HepG2 (cell line): ENCODE measurements at regions not wholly inside any gene's neighbourhood (a gene's known extent, or its start where the extent isn't known, plus 50 kb on each side); places are given as distances from the start of the nearest gene placed in this dataset.

Experiments used
- ATAC-seq: fragments of 200-7000 bp; cut with Tn5 transposase; 3 replicates; pipeline ENCODE4 v1.9.1; 2020; ENCODE audit warnings: mild to moderate bottlenecking, moderate library complexity
- BruUV-seq: library from RNA; stranded (reverse); fragments of 400-500 nt; replicated peaks from 2 replicates; lab custom pipeline; 2021; lab: Mats Ljungman, UMichigan
- CTCF ChIA-PET: fragments of 300-600 bp; formaldehyde crosslinking; extraction: SDS; loops from one replicate; lab custom pipeline; 2021; ENCODE audit warnings: low total read pairs, inconsistent platforms, low intra/inter-chr PET ratio; lab: Yijun Ruan, JAX
- POLR2A ChIA-PET: fragments of 350-600 bp; sonication (Branson Sonifier 250); formaldehyde crosslinking; loops from one replicate; lab custom pipeline; 2020; ENCODE audit warnings: antibody characterized with exemption, inconsistent platforms; lab: Yijun Ruan, JAX
- DNase-seq: peaks from one replicate; pipeline ENCODE4 v3.0.0-alpha.2; 2015; ENCODE audit warnings: low spot score
- FAIRE-seq: peaks from 3 replicates; lab custom pipeline; 2011; peaks lifted over from hg19 to GRCh38; lab: Jason Lieb, UNC
- H2AFZ ChIP-seq: one replicate; pipeline ENCODE4 v1.6.1; 2011; ENCODE audit warnings: low read length, inconsistent platforms
- H3K27ac ChIP-seq: fragments of 300-600 bp; 3 replicates; pipeline ENCODE4 v1.8.0; 2011; ENCODE audit warnings: mixed run types, mild to moderate bottlenecking, mixed read lengths, low read length, inconsistent platforms; ENCODE audit not compliant: insufficient read depth; ENCODE audit errors: extremely low read length
- H3K27me3 ChIP-seq, 2 experiments: fragments of 200-600 bp in 1 of 2; 2 replicates in 1 of 2; 3 replicates in 1 of 2; pipeline versions ENCODE4 v1.6.0 to v1.8.0; 2011; ENCODE audit warnings: low read length in 2 of 2, mild to moderate bottlenecking in 2 of 2, moderate library complexity in 2 of 2, inconsistent platforms in 1 of 2; ENCODE audit not compliant: insufficient read depth in 2 of 2, control insufficient read depth in 1 of 2
- H3K36me3 ChIP-seq, 2 experiments: fragments of 200-600 bp in 1 of 2; replicated peaks in 1 of 2; 2 replicates in 1 of 2; 3 replicates in 1 of 2; pipeline versions ENCODE4 v1.5.1 to v1.8.0; 2011; ENCODE audit warnings: low read length in 2 of 2, inconsistent platforms in 1 of 2; ENCODE audit not compliant: insufficient read depth in 2 of 2, control insufficient read depth in 1 of 2
- H3K4me1 ChIP-seq: 2 replicates; pipeline ENCODE4 v1.5.1; 2012; ENCODE audit warnings: low read length, inconsistent platforms; ENCODE audit not compliant: insufficient read depth
- H3K4me2 ChIP-seq: 2 replicates; pipeline ENCODE4 v1.6.0; 2011; ENCODE audit warnings: low read depth, low read length, inconsistent platforms
- H3K4me3 ChIP-seq, 3 experiments: fragments of 200-600 bp in 1 of 3; sonication (generic), shearing (Covaris generic) in 1 of 3; replicated peaks in 1 of 3; 2 replicates each; pipeline ENCODE4 v1.5.1; 2011 to 2016; ENCODE audit warnings: low read length in 3 of 3, inconsistent platforms in 2 of 3, low read depth in 2 of 3, mild to moderate bottlenecking in 2 of 3, control low read depth in 1 of 3, mixed read lengths in 1 of 3; ENCODE audit not compliant: insufficient read depth in 1 of 3
- H3K79me2 ChIP-seq: one replicate; pipeline ENCODE4 v1.6.1; 2011; ENCODE audit warnings: low read length, inconsistent platforms; ENCODE audit not compliant: insufficient read depth
- H3K9ac ChIP-seq: 2 replicates; pipeline ENCODE4 v1.6.0; 2011; ENCODE audit warnings: mild to moderate bottlenecking, low read depth, low read length, inconsistent platforms; ENCODE audit not compliant: insufficient read depth
- H3K9me3 ChIP-seq: 2 replicates; pipeline ENCODE4 v1.5.1; 2012; ENCODE audit warnings: mild to moderate bottlenecking, low read length
- H4K20me1 ChIP-seq: 2 replicates; pipeline ENCODE4 v1.6.0; 2011; ENCODE audit warnings: inconsistent platforms, mild to moderate bottlenecking, low read length, moderate library complexity; ENCODE audit not compliant: insufficient read depth
- FOXK2 ChIP-seq: fragments of 450-650 bp; IDR thresholded peaks from 2 replicates; pipeline ENCODE4 v1.6.1; 2016
- HNF4A ChIP-seq: sonication (generic); formaldehyde crosslinking; IDR thresholded peaks from 2 replicates; pipeline ENCODE4 v1.4.0; 2020; ENCODE audit warnings: missing genetic modification reagents
- RXRB ChIP-seq: IDR thresholded peaks from 2 replicates; pipeline ENCODE4 v1.6.1; 2016; ENCODE audit warnings: borderline replicate concordance, missing genetic modification reagents, missing compliant biosample characterization
- ZNF382 ChIP-seq: sonication (generic); formaldehyde crosslinking; IDR thresholded peaks from 2 replicates; pipeline ENCODE4 v1.5.0; 2020; ENCODE audit warnings: missing genetic modification reagents, mild to moderate bottlenecking, borderline replicate concordance
- ZNF383 ChIP-seq: sonication (generic); formaldehyde crosslinking; IDR thresholded peaks from 2 replicates; pipeline ENCODE4 v1.4.0; 2020; ENCODE audit warnings: missing genetic modification reagents, mild to moderate bottlenecking, borderline replicate concordance
- WGBS: methylation state at CpG from one replicate; pipeline ENCODE4 v1.1.6; 2017; ENCODE audit warnings: low lambda C conversion rate; 5-methylcytosine and 5-hydroxymethylcytosine counted together
- in situ Hi-C: cut with HindIII; loops from 2 replicates; pipeline ENCODE4 v1.10.0; 2017; ENCODE audit warnings: low pct_unique_long_range_greater_than_20kb; ENCODE audit not compliant: extremely low pct_ligation_motif_present
- intact Hi-C: fragments of 100-400 bp; cut with micrococcal nuclease; formaldehyde crosslinking; loops from one replicate; pipeline ENCODE4 v1.10.0; 2022; ENCODE audit not compliant: unreplicated experiment
- TF ChIP-seq, protein P1 (sequence below): sonication (generic); formaldehyde crosslinking; IDR thresholded peaks from 2 replicates; pipeline ENCODE4 v1.4.0; 2020; ENCODE audit warnings: mild to moderate bottlenecking, missing genetic modification reagents
- TF ChIP-seq, protein P2 (sequence below): sonication (generic); formaldehyde crosslinking; IDR thresholded peaks from 2 replicates; pipeline ENCODE4 v1.5.0; 2020; ENCODE audit warnings: missing genetic modification reagents
- TF ChIP-seq, protein P3 (sequence below): sonication (generic); formaldehyde crosslinking; IDR thresholded peaks from 2 replicates; pipeline ENCODE4 v1.4.0; 2020; ENCODE audit warnings: mild to moderate bottlenecking, missing genetic modification reagents, borderline replicate concordance
- TF ChIP-seq, protein P4 (sequence below): sonication (generic); formaldehyde crosslinking; conservative IDR thresholded peaks from 2 replicates; pipeline ENCODE4 v1.4.0; 2020; ENCODE audit warnings: missing genetic modification reagents

DNA sequence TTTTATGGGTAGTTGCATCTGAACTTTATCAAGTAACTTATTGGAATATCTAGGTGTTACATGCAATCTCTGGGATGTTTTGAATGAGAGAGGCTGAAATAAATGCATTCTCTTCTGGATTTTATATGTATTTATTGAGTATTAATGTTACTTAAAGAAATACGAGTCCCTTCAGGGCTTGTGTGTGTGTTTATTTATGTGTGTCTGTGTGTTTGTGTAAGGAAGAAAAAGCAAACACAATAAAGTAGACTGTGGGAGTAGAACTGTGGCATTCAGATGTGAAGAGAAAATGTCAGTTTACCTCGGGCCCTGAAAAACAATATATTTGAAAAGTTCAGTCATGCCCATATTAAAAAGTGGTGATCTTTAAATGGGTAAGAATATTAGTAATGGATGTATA lies 250.5 kb downstream of the RPL10L start:
- no peaks in the 10 kb centered on the region for H3K79me2 ChIP-seq
- intact Hi-C loops: no loop called here
- H3K9ac ChIP-seq: no peak overlapping the region
- peaks cover 17% of the 10 kb centered on the region; the same call in 1 of the 2 replicates for H3K9me3 ChIP-seq
- no peak for FAIRE-seq
- CTCF ChIA-PET: no interaction called here
- DNase-seq: no peak
- POLR2A ChIA-PET: no interaction called here
- no peak overlapping the region for H3K4me2 ChIP-seq
- TF ChIP-seq, protein P1, sequence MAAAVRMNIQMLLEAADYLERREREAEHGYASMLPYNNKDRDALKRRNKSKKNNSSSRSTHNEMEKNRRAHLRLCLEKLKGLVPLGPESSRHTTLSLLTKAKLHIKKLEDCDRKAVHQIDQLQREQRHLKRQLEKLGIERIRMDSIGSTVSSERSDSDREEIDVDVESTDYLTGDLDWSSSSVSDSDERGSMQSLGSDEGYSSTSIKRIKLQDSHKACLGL (CRISPR knock-in tag): no peak
- TF ChIP-seq, protein P2, sequence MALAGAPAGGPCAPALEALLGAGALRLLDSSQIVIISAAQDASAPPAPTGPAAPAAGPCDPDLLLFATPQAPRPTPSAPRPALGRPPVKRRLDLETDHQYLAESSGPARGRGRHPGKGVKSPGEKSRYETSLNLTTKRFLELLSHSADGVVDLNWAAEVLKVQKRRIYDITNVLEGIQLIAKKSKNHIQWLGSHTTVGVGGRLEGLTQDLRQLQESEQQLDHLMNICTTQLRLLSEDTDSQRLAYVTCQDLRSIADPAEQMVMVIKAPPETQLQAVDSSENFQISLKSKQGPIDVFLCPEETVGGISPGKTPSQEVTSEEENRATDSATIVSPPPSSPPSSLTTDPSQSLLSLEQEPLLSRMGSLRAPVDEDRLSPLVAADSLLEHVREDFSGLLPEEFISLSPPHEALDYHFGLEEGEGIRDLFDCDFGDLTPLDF (CRISPR knock-in tag): no peak
- TF ChIP-seq, protein P3, sequence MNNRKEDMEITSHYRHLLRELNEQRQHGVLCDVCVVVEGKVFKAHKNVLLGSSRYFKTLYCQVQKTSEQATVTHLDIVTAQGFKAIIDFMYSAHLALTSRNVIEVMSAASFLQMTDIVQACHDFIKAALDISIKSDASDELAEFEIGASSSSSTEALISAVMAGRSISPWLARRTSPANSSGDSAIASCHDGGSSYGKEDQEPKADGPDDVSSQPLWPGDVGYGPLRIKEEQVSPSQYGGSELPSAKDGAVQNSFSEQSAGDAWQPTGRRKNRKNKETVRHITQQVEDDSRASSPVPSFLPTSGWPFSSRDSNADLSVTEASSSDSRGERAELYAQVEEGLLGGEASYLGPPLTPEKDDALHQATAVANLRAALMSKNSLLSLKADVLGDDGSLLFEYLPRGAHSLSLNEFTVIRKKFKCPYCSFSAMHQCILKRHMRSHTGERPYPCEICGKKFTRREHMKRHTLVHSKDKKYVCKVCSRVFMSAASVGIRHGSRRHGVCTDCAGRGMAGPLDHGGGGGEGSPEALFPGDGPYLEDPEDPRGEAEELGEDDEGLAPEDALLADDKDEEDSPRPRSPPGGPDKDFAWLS (CRISPR knock-in tag): no peak
- TF ChIP-seq, protein P4, sequence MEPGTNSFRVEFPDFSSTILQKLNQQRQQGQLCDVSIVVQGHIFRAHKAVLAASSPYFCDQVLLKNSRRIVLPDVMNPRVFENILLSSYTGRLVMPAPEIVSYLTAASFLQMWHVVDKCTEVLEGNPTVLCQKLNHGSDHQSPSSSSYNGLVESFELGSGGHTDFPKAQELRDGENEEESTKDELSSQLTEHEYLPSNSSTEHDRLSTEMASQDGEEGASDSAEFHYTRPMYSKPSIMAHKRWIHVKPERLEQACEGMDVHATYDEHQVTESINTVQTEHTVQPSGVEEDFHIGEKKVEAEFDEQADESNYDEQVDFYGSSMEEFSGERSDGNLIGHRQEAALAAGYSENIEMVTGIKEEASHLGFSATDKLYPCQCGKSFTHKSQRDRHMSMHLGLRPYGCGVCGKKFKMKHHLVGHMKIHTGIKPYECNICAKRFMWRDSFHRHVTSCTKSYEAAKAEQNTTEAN (CRISPR knock-in tag): no peak
- TF ChIP-seq ZNF383 (CRISPR knock-in tag) (no peak), FOXK2 (no peak), HNF4A (CRISPR knock-in tag) (no peak), ZNF382 (no peak), RXRB (CRISPR knock-in tag) (no peak)
- H3K4me1 ChIP-seq: no peaks in the 10 kb centered on the region
- H3K27ac ChIP-seq: no peak overlapping the region
- in situ Hi-C loops: no loop called here
- H3K4me3 ChIP-seq: no peak overlapping the region
- WGBS: 3% methylated on average over 2 of the region's 2 CpGs
- ATAC-seq: no peak
- no TSS peak for BruUV-seq
- H2AFZ ChIP-seq: no peak overlapping the region
- H3K36me3 ChIP-seq: no peaks in the 10 kb centered on the region
- no peaks in the 10 kb centered on the region for H3K27me3 ChIP-seq
- H4K20me1 ChIP-seq: no peaks in the 10 kb centered on the region
